WI38 (cell line): ENCODE measurements at regions not wholly inside any gene's neighbourhood (a gene's known extent, or its start where the extent isn't known, plus 50 kb on each side); places are given as distances from the start of the nearest gene placed in this dataset.

Source experiments
- H3K4me3 ChIP-seq: 2 replicates; pipeline ENCODE4 v1.5.1; 2011; ENCODE audit warnings: low read depth, mild to moderate bottlenecking, control low read depth, low read length
- TF ChIP-seq, protein P1 (sequence below): IDR thresholded peaks from 2 replicates; pipeline ENCODE4 v1.5.1; 2012; ENCODE audit warnings: low read depth, mild to moderate bottlenecking, control low read depth, low read length

DNA sequence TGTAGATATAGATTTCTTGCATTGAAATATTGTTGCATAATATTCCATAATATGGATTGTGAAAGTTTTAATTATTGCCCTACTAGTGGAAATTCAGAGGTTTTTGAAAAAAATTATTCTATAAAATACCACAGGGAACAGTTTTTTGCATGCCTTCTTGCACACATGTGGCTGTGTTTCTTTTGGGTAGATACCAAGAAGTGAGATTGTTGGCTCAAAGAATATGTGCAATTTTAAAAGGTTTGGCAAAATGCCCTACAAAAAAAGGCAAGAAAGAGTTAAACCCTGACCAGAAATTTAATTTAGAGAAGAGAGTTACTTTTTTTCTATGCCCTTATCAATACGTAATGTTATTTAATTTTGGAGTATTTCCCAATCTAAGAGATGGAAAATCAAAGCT lies 270.8 kb upstream of the DAPK1 start:
- H3K4me3 ChIP-seq, result no peak overlapping the region
- TF ChIP-seq, protein P1, sequence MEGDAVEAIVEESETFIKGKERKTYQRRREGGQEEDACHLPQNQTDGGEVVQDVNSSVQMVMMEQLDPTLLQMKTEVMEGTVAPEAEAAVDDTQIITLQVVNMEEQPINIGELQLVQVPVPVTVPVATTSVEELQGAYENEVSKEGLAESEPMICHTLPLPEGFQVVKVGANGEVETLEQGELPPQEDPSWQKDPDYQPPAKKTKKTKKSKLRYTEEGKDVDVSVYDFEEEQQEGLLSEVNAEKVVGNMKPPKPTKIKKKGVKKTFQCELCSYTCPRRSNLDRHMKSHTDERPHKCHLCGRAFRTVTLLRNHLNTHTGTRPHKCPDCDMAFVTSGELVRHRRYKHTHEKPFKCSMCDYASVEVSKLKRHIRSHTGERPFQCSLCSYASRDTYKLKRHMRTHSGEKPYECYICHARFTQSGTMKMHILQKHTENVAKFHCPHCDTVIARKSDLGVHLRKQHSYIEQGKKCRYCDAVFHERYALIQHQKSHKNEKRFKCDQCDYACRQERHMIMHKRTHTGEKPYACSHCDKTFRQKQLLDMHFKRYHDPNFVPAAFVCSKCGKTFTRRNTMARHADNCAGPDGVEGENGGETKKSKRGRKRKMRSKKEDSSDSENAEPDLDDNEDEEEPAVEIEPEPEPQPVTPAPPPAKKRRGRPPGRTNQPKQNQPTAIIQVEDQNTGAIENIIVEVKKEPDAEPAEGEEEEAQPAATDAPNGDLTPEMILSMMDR, result no peak

DNA sequence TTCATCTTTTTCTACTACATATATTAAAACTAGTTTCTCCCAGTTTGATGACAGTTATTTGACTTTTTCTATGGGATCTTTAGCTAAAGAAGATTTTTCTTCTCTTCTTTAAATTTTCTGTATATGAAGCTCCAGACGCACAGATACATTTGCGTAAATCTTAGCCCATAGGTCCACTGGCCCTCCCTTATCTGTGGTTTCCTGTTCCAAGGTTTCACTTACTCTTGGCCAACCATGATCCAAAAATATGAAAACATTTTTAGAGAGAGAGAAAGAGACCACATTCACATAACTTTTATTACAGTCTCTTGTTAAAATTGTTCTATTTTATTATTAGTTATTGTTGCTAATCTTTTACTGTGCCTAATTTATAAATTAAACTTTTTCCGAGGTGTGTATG lies 270.2 kb upstream of the DAPK1 start:
- TF ChIP-seq, protein P1, result no peak
- H3K4me3 ChIP-seq, result no peak overlapping the region

DNA sequence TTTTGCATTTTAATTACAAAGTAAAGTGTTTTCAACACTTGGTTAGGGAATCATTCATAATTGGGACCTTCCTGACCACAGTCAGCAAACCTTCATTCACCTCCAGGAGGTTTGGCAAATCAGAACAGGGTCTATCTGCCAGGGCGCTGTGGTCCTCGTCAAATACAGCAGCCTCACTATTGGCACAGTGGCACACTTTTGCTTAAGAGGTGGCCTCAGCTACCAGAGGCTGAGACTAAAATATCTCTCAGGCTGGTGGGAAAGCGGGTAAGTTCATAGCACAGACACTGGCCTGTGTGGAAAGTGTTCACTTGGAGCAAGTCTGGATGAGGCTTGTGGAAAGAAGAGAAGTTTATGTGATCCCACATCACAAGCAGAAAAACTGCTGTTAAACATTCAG lies 268.6 kb upstream of the DAPK1 start:
- TF ChIP-seq, protein P1, result no peak
- no peak overlapping the region for H3K4me3 ChIP-seq

DNA sequence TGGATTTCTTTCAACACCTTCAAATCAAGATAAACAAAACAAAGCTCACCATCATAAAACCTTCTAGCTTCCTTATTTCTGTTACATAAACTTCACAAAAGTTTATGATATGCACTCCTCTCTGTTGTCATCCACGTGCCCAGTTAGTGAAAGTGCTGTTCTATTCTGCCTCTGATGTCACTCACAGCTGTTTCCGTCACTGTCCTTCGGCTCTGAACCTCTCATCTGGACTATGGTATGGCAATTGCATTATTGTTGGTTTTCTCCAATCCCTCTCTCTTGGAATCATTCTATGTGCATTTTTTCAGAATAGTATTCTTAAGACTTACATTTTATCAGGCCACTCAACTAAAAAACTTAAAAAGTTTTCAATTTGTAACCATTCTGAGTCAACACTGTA lies 264.2 kb upstream of the DAPK1 start:
- no peak overlapping the region for H3K4me3 ChIP-seq
- TF ChIP-seq, protein P1, result no peak

DNA sequence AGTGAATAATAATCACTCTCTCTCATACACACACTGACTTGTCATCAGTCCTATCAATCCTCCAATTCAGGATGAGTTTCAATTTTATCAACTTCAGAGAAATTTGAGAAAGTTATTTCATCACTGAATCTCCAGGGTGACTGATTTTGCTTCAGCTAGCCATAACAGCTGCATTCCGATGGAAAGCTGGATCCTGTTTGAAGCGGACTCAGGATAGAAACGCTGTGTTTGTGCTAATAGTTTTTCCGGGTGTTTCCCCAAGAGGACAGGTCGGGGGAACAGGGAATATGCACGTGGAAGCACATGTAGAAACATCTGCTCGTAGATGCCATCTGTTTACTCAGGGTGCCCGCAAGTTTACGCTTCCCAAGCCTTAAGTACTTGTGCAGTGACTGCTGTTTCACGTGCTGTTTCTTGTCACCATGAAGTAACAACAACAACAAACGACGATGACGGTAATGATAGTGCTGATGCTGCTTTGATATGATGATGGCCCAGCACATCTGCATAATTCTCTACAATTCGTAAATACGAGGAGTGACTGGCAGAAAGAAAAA lies 263.7 kb upstream of the DAPK1 start:
- TF ChIP-seq, protein P1, result no peak

DNA sequence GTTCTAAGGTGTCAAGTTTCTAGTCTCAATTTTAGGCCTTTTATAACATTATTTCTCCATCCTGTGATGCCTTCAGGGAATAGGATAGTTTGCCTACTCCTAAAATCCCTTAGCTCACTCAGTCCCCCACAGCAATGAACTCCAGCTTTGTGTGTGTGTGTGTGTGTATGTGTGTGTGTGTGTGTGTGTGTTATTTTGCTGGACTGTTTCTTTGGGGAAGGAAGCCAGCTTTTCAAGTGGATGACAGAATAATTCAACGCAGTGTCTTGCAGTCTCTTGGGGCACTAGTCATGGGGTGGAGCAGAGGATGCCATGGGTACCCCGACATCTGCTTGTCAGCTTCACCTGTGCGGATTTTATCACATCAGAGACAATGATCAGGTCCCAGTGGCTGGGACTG lies 262.8 kb upstream of the DAPK1 start:
- TF ChIP-seq, protein P1, result no peak
- no peak overlapping the region for H3K4me3 ChIP-seq

More for the DNA sequence above, 263.7 kb upstream of the DAPK1 start:
- no peak overlapping the region for H3K4me3 ChIP-seq

DNA sequence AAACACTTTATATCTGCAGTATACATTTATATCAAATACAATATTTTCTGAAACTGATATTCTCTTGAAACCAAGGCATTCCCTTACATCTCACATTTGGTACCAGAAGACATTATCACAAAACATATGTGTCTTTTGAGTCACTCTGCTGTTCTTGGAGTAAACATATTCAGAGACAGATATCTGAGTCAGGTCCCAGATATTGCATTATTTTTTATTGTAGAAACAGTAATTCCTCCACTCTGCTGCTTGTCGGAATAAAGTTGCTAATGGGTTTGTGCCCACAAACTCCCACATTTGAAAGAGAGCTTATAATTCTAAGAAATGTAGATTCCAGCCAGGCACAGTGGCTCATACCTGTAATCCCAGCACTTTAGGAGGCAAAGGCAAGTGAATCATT lies 261.1 kb upstream of the DAPK1 start:
- TF ChIP-seq, protein P1, result no peak
- H3K4me3 ChIP-seq, result no peak overlapping the region
